Chondrocyte (in vitro differentiated cells): ENCODE measurements at regions not wholly inside any gene's neighbourhood (a gene's known extent, or its start where the extent isn't known, plus 50 kb on each side); places are given as distances from the start of the nearest gene placed in this dataset.

Source experiments
- DNase-seq: peaks from one replicate; pipeline ENCODE4 v3.0.0; 2021; ENCODE audit warnings: mixed read lengths, low spot score
- H3K27ac Mint-ChIP-seq: one replicate; pipeline ENCODE4 v1.8.0; 2021; ENCODE audit warnings: mild to moderate bottlenecking, moderate library complexity, mixed read lengths; ENCODE audit not compliant: unreplicated experiment
- H3K27me3 Mint-ChIP-seq: 2 replicates; pipeline ENCODE4 v1.8.0; 2021; ENCODE audit warnings: low read depth, mixed read lengths
- H3K36me3 Mint-ChIP-seq: 2 replicates; pipeline ENCODE4 v1.8.0; 2021; ENCODE audit warnings: low read depth, mixed read lengths
- H3K4me1 Mint-ChIP-seq: 2 replicates; pipeline ENCODE4 v1.8.0; 2021; ENCODE audit warnings: low read depth, mild to moderate bottlenecking, mixed read lengths
- H3K4me3 Mint-ChIP-seq: one replicate; pipeline ENCODE4 v1.8.0; 2021; ENCODE audit warnings: mild to moderate bottlenecking, moderate library complexity, mixed read lengths; ENCODE audit not compliant: unreplicated experiment
- H3K9me3 Mint-ChIP-seq: 2 replicates; pipeline ENCODE4 v1.8.0; 2021; ENCODE audit warnings: low read depth, mixed read lengths
- CTCF ChIP-seq: fragments of 200-600 bp; sonication (generic); IDR thresholded peaks from 2 replicates; pipeline ENCODE4 v1.5.0; 2021; ENCODE audit warnings: antibody characterized with exemption, mild to moderate bottlenecking, moderate library complexity

GRCh38 chr15:95594496-95594895 lies 736.0 kb upstream of the NR2F2 start:
- Mint-ChIP-seq H3K9me3 (no peaks in the 10 kb centered on the region), H3K27me3 (no peaks in the 10 kb centered on the region), H3K4me3 (no peak overlapping the region), H3K36me3 (no peaks in the 10 kb centered on the region), H3K4me1 (peaks cover 10% of the 10 kb centered on the region), H3K27ac (no peak overlapping the region)
- TF ChIP-seq CTCF: no peak
- DNase-seq: no peak

GRCh38 chr15:95595759-95596158 lies 734.7 kb upstream of the NR2F2 start:
- H3K27ac Mint-ChIP-seq: no peak overlapping the region
- peaks cover 7% of the 10 kb centered on the region for H3K9me3 Mint-ChIP-seq
- no peaks in the 10 kb centered on the region for H3K36me3 Mint-ChIP-seq
- no peak overlapping the region for H3K4me3 Mint-ChIP-seq
- TF ChIP-seq CTCF: no peak
- H3K4me1 Mint-ChIP-seq: peaks cover 7% of the 10 kb centered on the region
- H3K27me3 Mint-ChIP-seq: no peaks in the 10 kb centered on the region
- no peak for DNase-seq

- no peak for TF ChIP-seq CTCF
- Mint-ChIP-seq H3K4me3 (no peak overlapping the region), H3K27me3 (no peaks in the 10 kb centered on the region), H3K27ac (no peak overlapping the region), H3K4me1 (peaks cover 5% of the 10 kb centered on the region), H3K36me3 (no peaks in the 10 kb centered on the region), H3K9me3 (peaks cover 7% of the 10 kb centered on the region)
- no peak for DNase-seq
Measured at GRCh38 chr15:95596496-95596895, 734.0 kb upstream of the NR2F2 start.

- H3K4me3 Mint-ChIP-seq: no peak overlapping the region
- H3K27me3 Mint-ChIP-seq: no peaks in the 10 kb centered on the region
- no peaks in the 10 kb centered on the region for H3K36me3 Mint-ChIP-seq
- no peak for DNase-seq
- TF ChIP-seq CTCF: no peak
- peaks cover 5% of the 10 kb centered on the region for H3K4me1 Mint-ChIP-seq
- no peak overlapping the region for H3K27ac Mint-ChIP-seq
- peaks cover 10% of the 10 kb centered on the region for H3K9me3 Mint-ChIP-seq
Measured at GRCh38 chr15:95598251-95598855, 732.1 kb upstream of the NR2F2 start.

GRCh38 chr15:95600367-95600766 lies 730.1 kb upstream of the NR2F2 start:
- no peaks in the 10 kb centered on the region for H3K36me3 Mint-ChIP-seq
- no peaks in the 10 kb centered on the region for H3K27me3 Mint-ChIP-seq
- no peak overlapping the region for H3K4me3 Mint-ChIP-seq
- H3K9me3 Mint-ChIP-seq: peaks cover 10% of the 10 kb centered on the region
- H3K27ac Mint-ChIP-seq: no peak overlapping the region
- no peak for TF ChIP-seq CTCF
- no peak for DNase-seq
- peaks cover 25% of the 10 kb centered on the region for H3K4me1 Mint-ChIP-seq
